K562 (cell line): ENCODE measurements at regions not wholly inside any gene's neighbourhood (a gene's known extent, or its start where the extent isn't known, plus 50 kb on each side); places are given as distances from the start of the nearest gene placed in this dataset.
"Not testable (repeated sequence)": the region's sequence is repeated elsewhere in the genome, so short reads cannot be mapped to it uniquely, and the experiment has no call there.

Experiments
- ATAC-seq: fragments of 200-7000 bp; cut with Tn5 transposase; 3 replicates; pipeline ENCODE4 v1.9.1; 2020; ENCODE audit warnings: moderate library complexity
- BruUV-seq: library from RNA; stranded (reverse); fragments of 400-500 nt; replicated peaks from 2 replicates; lab custom pipeline; 2021; lab: Mats Ljungman, UMichigan
- CTCF ChIA-PET: fragments of 300-600 bp; formaldehyde crosslinking; extraction: SDS; loops from one replicate; lab custom pipeline; 2021; ENCODE audit warnings: low intra/inter-chr PET ratio; lab: Yijun Ruan, JAX
- POLR2A ChIA-PET: fragments of 300-600, 350-650 bp; sonication (Branson Sonifier 250); formaldehyde crosslinking; extraction: SDS; loops from one replicate; lab custom pipeline; 2021; ENCODE audit warnings: antibody characterized with exemption, inconsistent platforms; lab: Yijun Ruan, JAX
- DNase-seq, 4 experiments: peaks; one replicate each; pipeline versions ENCODE4 v3.0.0 to v3.0.0-alpha.2; 2011 to 2018; ENCODE audit warnings: low spot score in 3 of 4, mixed read lengths in 3 of 4; ENCODE audit errors: extremely low read depth in 1 of 4
- FAIRE-seq: peaks from 2 replicates; lab custom pipeline; 2011; peaks lifted over from hg19 to GRCh38; lab: Jason Lieb, UNC
- H2AFZ ChIP-seq: 2 replicates; pipeline ENCODE4 v1.6.0; 2011; ENCODE audit warnings: low read depth, low read length, control low read depth, inconsistent platforms
- H3K27ac ChIP-seq: fragments of 200-600 bp; 3 replicates; pipeline ENCODE4 v1.8.0; 2011; ENCODE audit warnings: low read depth, mild to moderate bottlenecking, control low read depth, inconsistent platforms, low read length, moderate library complexity, mixed read lengths; ENCODE audit errors: extremely low read depth
- H3K27me3 ChIP-seq, 2 experiments: fragments of 300-600 bp in 1 of 2; 2 replicates in 1 of 2; 3 replicates in 1 of 2; pipeline versions ENCODE4 v1.6.0 to v1.8.0; 2011; ENCODE audit warnings: inconsistent platforms in 2 of 2, low read length in 2 of 2, mild to moderate bottlenecking in 1 of 2, mixed read lengths in 1 of 2, moderate library complexity in 1 of 2; ENCODE audit not compliant: control insufficient read depth in 2 of 2, insufficient read depth in 2 of 2
- H3K36me3 ChIP-seq: fragments of 300-600 bp; 3 replicates; pipeline ENCODE4 v1.8.0; 2011; ENCODE audit warnings: mild to moderate bottlenecking, low read length, inconsistent platforms; ENCODE audit not compliant: control insufficient read depth, insufficient read depth
- H3K4me1 ChIP-seq, 2 experiments: fragments of 200-600 bp in 1 of 2; replicated peaks in 1 of 2; 2 replicates in 1 of 2; 3 replicates in 1 of 2; pipeline versions ENCODE4 v1.5.1 to v1.8.0; 2011; ENCODE audit warnings: inconsistent platforms in 2 of 2, low read length in 2 of 2, mild to moderate bottlenecking in 1 of 2, mixed read lengths in 1 of 2, moderate library complexity in 1 of 2; ENCODE audit not compliant: control insufficient read depth in 2 of 2, insufficient read depth in 2 of 2
- H3K4me2 ChIP-seq: 2 replicates; pipeline ENCODE4 v1.6.1; 2011; ENCODE audit warnings: low read length, control low read depth, inconsistent platforms, mixed read lengths; ENCODE audit not compliant: insufficient read depth
- H3K4me3 ChIP-seq: fragments of 200-600 bp; sonication (generic), shearing (Covaris generic); 2 replicates; pipeline ENCODE4 v1.5.1; 2016; ENCODE audit warnings: control low read depth, inconsistent platforms
- H3K79me2 ChIP-seq: fragments of 200-600 bp; 3 replicates; pipeline ENCODE4 v1.8.0; 2011; ENCODE audit warnings: low read length, inconsistent platforms; ENCODE audit not compliant: control insufficient read depth, insufficient read depth
- H3K9ac ChIP-seq, 2 experiments: 2 replicates each; pipeline versions ENCODE4 v1.6.0 to v1.6.1; 2011; ENCODE audit warnings: low read depth in 2 of 2, low read length in 2 of 2, control low read depth in 1 of 2, inconsistent platforms in 1 of 2, mild to moderate bottlenecking in 1 of 2, mixed read lengths in 1 of 2; ENCODE audit not compliant: insufficient read depth in 1 of 2
- H3K9me1 ChIP-seq: one replicate; pipeline ENCODE4 v1.6.0; 2011; ENCODE audit warnings: inconsistent platforms, mild to moderate bottlenecking, low read length, moderate library complexity; ENCODE audit not compliant: control insufficient read depth, insufficient read depth
- H3K9me3 ChIP-seq: replicated peaks from 2 replicates; pipeline ENCODE4 v1.5.1; 2011; ENCODE audit warnings: low read depth, low read length, inconsistent platforms; ENCODE audit not compliant: control insufficient read depth, insufficient read depth
- H4K20me1 ChIP-seq: replicated peaks from 2 replicates; pipeline ENCODE4 v1.6.1; 2011; ENCODE audit warnings: low read length, inconsistent platforms, mixed read lengths; ENCODE audit not compliant: control insufficient read depth, insufficient read depth
- KDM2B ChIP-seq: fragments of 250-450 bp; sonication (Bioruptor Pico); IDR thresholded peaks from 2 replicates; pipeline ENCODE4 v1.8.0; 2021; ENCODE audit warnings: mild to moderate bottlenecking, moderate library complexity
- NFE2 ChIP-seq: IDR thresholded peaks from 2 replicates; pipeline ENCODE4 v1.6.1; 2014; ENCODE audit warnings: antibody characterized with exemption, low read depth
- ZNF398 ChIP-seq: fragments of 250-450 bp; sonication (Bioruptor Pico); IDR thresholded peaks from 2 replicates; pipeline ENCODE4 v1.8.0; 2021; ENCODE audit warnings: moderate library complexity, mild to moderate bottlenecking, inconsistent platforms
- ZNF586 ChIP-seq: fragments of 450-650 bp; formaldehyde crosslinking; conservative IDR thresholded peaks from 2 replicates; pipeline ENCODE4 v1.4.0; 2020; ENCODE audit warnings: mild to moderate bottlenecking, moderate library complexity
- WGBS: fragments of 100-300 bp; shearing (Covaris generic); methylation state at CpG from one replicate; pipeline ENCODE4 v1.1.6; 2016; ENCODE audit warnings: low coverage, mixed read lengths; ENCODE audit not compliant: insufficient coverage; ENCODE audit errors: missing lambda C conversion rate; 5-methylcytosine and 5-hydroxymethylcytosine counted together
- in situ Hi-C: fragments of 300-500 bp; cut with MboI; formaldehyde crosslinking; loops from 4 replicates; pipeline ENCODE4 v1.15.0; 2018; ENCODE audit warnings: inconsistent platforms, mixed read lengths
- intact Hi-C: fragments of 100-400 bp; cut with micrococcal nuclease; formaldehyde crosslinking; loops from 2 replicates; pipeline ENCODE4 v1.14.2; 2022

GRCh38 chr18:10252952-10253705, 201.3 kb upstream of the APCDD1 start:
- WGBS = 0% methylated on average over 5 of the region's 5 CpGs
- CTCF ChIA-PET = no interaction called here

GRCh38 chr18:10256276-10256675, 198.2 kb upstream of the APCDD1 start:
- CTCF ChIA-PET, DNase-seq, FAIRE-seq, H3K79me2 ChIP-seq, POLR2A ChIA-PET, H3K9ac ChIP-seq, H3K9me3 ChIP-seq, H2AFZ ChIP-seq, H3K27me3 ChIP-seq, H3K9me1 ChIP-seq, H4K20me1 ChIP-seq, intact Hi-C loops, H3K4me3 ChIP-seq, H3K4me2 ChIP-seq, ATAC-seq, H3K36me3 ChIP-seq, H3K4me1 ChIP-seq, H3K27ac ChIP-seq, in situ Hi-C loops, BruUV-seq: not testable (repeated sequence)
- 0% methylated on average over 3 of the region's 3 CpGs for WGBS

More at GRCh38 chr18:10252952-10253705, 201.3 kb upstream of the APCDD1 start:
- H2AFZ ChIP-seq = no peak overlapping the region
- no peak overlapping the region for H3K4me2 ChIP-seq
- H3K27me3 ChIP-seq = peaks cover 15 to 18% of the 10 kb centered on the region in 2 experiments
- H4K20me1 ChIP-seq = no peaks in the 10 kb centered on the region
- intact Hi-C loops = no loop called here
- no peak for ATAC-seq
- no peaks in the 10 kb centered on the region for H3K79me2 ChIP-seq
- H3K4me1 ChIP-seq = no peaks in the 10 kb centered on the region
- no peaks in the 10 kb centered on the region for H3K36me3 ChIP-seq
- no TSS peak for BruUV-seq
- H3K27ac ChIP-seq = no peak overlapping the region
- no peak overlapping the region for H3K9ac ChIP-seq
- no peaks in the 10 kb centered on the region for H3K9me3 ChIP-seq
- FAIRE-seq = no peak
- in situ Hi-C loops = no loop called here
- no peak for TF ChIP-seq NFE2
- TF ChIP-seq ZNF398 (CRISPR knock-in tag) = no peak
- TF ChIP-seq ZNF586 (CRISPR knock-in tag) = no peak
- TF ChIP-seq KDM2B (CRISPR knock-in tag) = no peak
- no peaks in the 10 kb centered on the region for H3K9me1 ChIP-seq
- H3K4me3 ChIP-seq = no peak overlapping the region
- DNase-seq = no peak
- POLR2A ChIA-PET = interaction anchor here (0.9 to 1.1 kb wide), 3 partner anchors 9 to 151 kb away, joined by 3 to 5 read pairs (median 3); no protein-coding TSS in a partner anchor
